ENCODE measurements at regions not wholly inside any gene's neighbourhood (a gene's known extent, or its start where the extent isn't known, plus 50 kb on each side); places are given as distances from the start of the nearest gene placed in this dataset.

- Histone ChIP-seq H3K27me3 (no peaks in the 10 kb centered on the region), H3K9me3 (replicated peaks in 1 of 3) (no peaks in the 10 kb centered on the region), H3K36me3 (replicated peaks in 1 of 2) (no peaks in the 10 kb centered on the region), H3K27ac (no peak overlapping the region), H3K4me3 (no peak overlapping the region), H3K4me1 (replicated peaks in 1 of 2) (no peaks in the 10 kb centered on the region)
- DNase-seq, result no peak
- intact Hi-C loops (cut with DNase I), result no loop called here
- no peak for TF ChIP-seq CTCF (IDR thresholded peaks at IDR 0.05)
- TF ChIP-seq POLR2A (IDR thresholded peaks at IDR 0.05), result no peak
- WGBS, 4 donors, result 43 to 64% (median 56%) methylated on average over 1 of the region's 1 CpG
These were observed 158.4 kb downstream of the GALC start for GRCh38 chr14:87834594-87834993.

DNA sequence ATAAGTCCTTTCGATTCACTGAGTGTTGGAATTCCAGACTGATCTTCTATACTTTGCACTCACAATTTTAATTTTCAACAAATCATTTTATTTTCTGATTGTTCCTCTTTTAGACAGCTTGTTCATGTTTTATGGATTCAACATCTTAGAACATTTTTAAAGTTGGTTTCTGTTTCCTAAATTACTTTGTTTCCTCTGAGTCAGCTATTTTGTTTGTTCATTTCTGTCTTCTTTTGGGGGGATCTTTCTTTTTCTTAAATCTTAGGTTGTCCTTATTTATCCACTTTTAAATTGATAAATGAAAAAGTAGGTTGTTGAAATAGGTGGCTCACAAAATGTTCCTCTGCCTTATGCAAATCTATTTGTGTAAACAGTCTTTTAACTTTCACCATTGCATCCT lies 160.0 kb downstream of the GALC start:
- H3K27me3 ChIP-seq, result no peaks in the 10 kb centered on the region
- 0 to 52% (median 44%) methylated on average over 1 of the region's 1 CpG for WGBS, 4 donors
- no peak for DNase-seq
- no peaks in the 10 kb centered on the region for H3K4me1 ChIP-seq (replicated peaks in 1 of 2)
- H3K4me3 ChIP-seq, result no peak overlapping the region
- no peaks in the 10 kb centered on the region for H3K36me3 ChIP-seq (replicated peaks in 1 of 2)
- no peaks in the 10 kb centered on the region for H3K9me3 ChIP-seq (replicated peaks in 1 of 3)
- TF ChIP-seq CTCF (IDR thresholded peaks at IDR 0.05), result no peak
- H3K27ac ChIP-seq, result no peak overlapping the region
- intact Hi-C loops (cut with DNase I), result no loop called here

- intact Hi-C loops (cut with DNase I), result no loop called here
- no peaks in the 10 kb centered on the region for H3K4me1 ChIP-seq (replicated peaks in 1 of 2)
- TF ChIP-seq POLR2A (IDR thresholded peaks at IDR 0.05), result no peak
- no peak for TF ChIP-seq CTCF (IDR thresholded peaks at IDR 0.05)
- no peak overlapping the region for H3K27ac ChIP-seq
- no peaks in the 10 kb centered on the region for H3K27me3 ChIP-seq
- H3K4me3 ChIP-seq, result no peak overlapping the region
- no peaks in the 10 kb centered on the region for H3K36me3 ChIP-seq (replicated peaks in 1 of 2)
- 52 to 62% (median 60%) methylated on average over 2 of the region's 2 CpGs for WGBS, 4 donors
- no peaks in the 10 kb centered on the region for H3K9me3 ChIP-seq (replicated peaks in 1 of 3)
- DNase-seq, result no peak
These were observed 162.4 kb downstream of the GALC start for GRCh38 chr14:87830443-87831096.

- TF ChIP-seq CTCF (IDR thresholded peaks at IDR 0.05) (no peak), POLR2A (IDR thresholded peaks at IDR 0.05) (no peak)
- Histone ChIP-seq H3K4me3 (no peak overlapping the region), H3K27me3 (no peaks in the 10 kb centered on the region), H3K4me1 (replicated peaks in 1 of 2) (no peaks in the 10 kb centered on the region), H3K36me3 (replicated peaks in 1 of 2) (no peaks in the 10 kb centered on the region), H3K9me3 (replicated peaks in 1 of 3) (no peaks in the 10 kb centered on the region), H3K27ac (no peak overlapping the region)
- DNase-seq, result no peak
- intact Hi-C loops (cut with DNase I), result no loop called here
These were observed 163.4 kb downstream of the GALC start for GRCh38 chr14:87829543-87829942.

All from adrenal gland (tissue), 9 donors.